GM23248 (cell line): ENCODE measurements at regions not wholly inside any gene's neighbourhood (a gene's known extent, or its start where the extent isn't known, plus 50 kb on each side); places are given as distances from the start of the nearest gene placed in this dataset.

ENCODE experiments used
- DNase-seq: peaks from one replicate; pipeline ENCODE4 v3.0.0-alpha.2; 2015
- H2AFZ ChIP-seq: fragments of 200-600 bp; sonication (generic); 2 replicates; pipeline ENCODE4 v1.6.1; 2016; ENCODE audit warnings: antibody characterized with exemption
- H3F3A ChIP-seq: fragments of 200-600 bp; sonication (generic); 2 replicates; pipeline ENCODE4 v1.6.1; 2016; ENCODE audit warnings: mild to moderate bottlenecking, antibody characterized with exemption, mixed run types; ENCODE audit not compliant: insufficient read depth
- H3K27ac ChIP-seq: fragments of 200-600 bp; sonication (generic); 2 replicates; pipeline ENCODE4 v1.5.1; 2016; ENCODE audit warnings: mild to moderate bottlenecking
- H3K27me3 ChIP-seq: fragments of 200-600 bp; sonication (generic); replicated peaks from 2 replicates; pipeline ENCODE4 v1.6.1; 2016; ENCODE audit warnings: mild to moderate bottlenecking; ENCODE audit not compliant: insufficient read depth
- H3K36me3 ChIP-seq: fragments of 200-600 bp; sonication (generic); 2 replicates; pipeline ENCODE4 v1.6.1; 2016; ENCODE audit warnings: low read depth, mild to moderate bottlenecking
- H3K4me1 ChIP-seq: fragments of 200-600 bp; sonication (generic); 2 replicates; pipeline ENCODE4 v1.6.1; 2016; ENCODE audit warnings: mild to moderate bottlenecking; ENCODE audit not compliant: insufficient read depth
- H3K4me2 ChIP-seq: fragments of 200-600 bp; sonication (generic); one replicate; pipeline ENCODE4 v1.6.1; 2016; ENCODE audit warnings: mild to moderate bottlenecking; ENCODE audit not compliant: unreplicated experiment
- H3K4me3 ChIP-seq: fragments of 200-600 bp; sonication (generic); 2 replicates; pipeline ENCODE4 v1.5.1; 2016; ENCODE audit warnings: mild to moderate bottlenecking
- H3K79me2 ChIP-seq: fragments of 200-600 bp; sonication (generic); 2 replicates; pipeline ENCODE4 v1.6.1; 2016; ENCODE audit warnings: mild to moderate bottlenecking; ENCODE audit not compliant: insufficient read depth
- H3K9ac ChIP-seq: fragments of 200-600 bp; sonication (generic); 2 replicates; pipeline ENCODE4 v1.6.1; 2016; ENCODE audit warnings: mild to moderate bottlenecking
- H3K9me2 ChIP-seq: fragments of 200-600 bp; sonication (generic); 2 replicates; pipeline ENCODE4 v1.6.1; 2016; ENCODE audit warnings: mixed run types, mild to moderate bottlenecking, moderate library complexity; ENCODE audit not compliant: insufficient read depth
- H3K9me3 ChIP-seq: fragments of 200-600 bp; sonication (generic); one replicate; pipeline ENCODE4 v1.6.1; 2017; ENCODE audit warnings: low read depth
- H4K20me1 ChIP-seq: fragments of 200-600 bp; sonication (generic); 2 replicates; pipeline ENCODE4 v1.6.0; 2016; ENCODE audit not compliant: insufficient read depth
- EZH2 ChIP-seq: fragments of 200-600 bp; sonication (generic); IDR thresholded peaks from 2 replicates; pipeline ENCODE4 v1.6.1; 2018; ENCODE audit warnings: antibody characterized with exemption, mild to moderate bottlenecking; ENCODE audit not compliant: insufficient read depth, poor library complexity, severe bottlenecking
- EZH2phosphoT487 ChIP-seq: fragments of 200-600 bp; sonication (generic); IDR thresholded peaks from 2 replicates; pipeline ENCODE4 v1.6.1; 2018; ENCODE audit warnings: antibody characterized with exemption, moderate library complexity, mild to moderate bottlenecking, low read depth; ENCODE audit not compliant: insufficient read depth
- WGBS, 2 experiments: methylation state at CpG; one replicate each; pipeline ENCODE4 v1.1.6; 2015 to 2017; ENCODE audit warnings: low lambda C conversion rate in 2 of 2, low coverage in 1 of 2; ENCODE audit errors: missing lambda C conversion rate in 2 of 2; 5-methylcytosine and 5-hydroxymethylcytosine counted together
- in situ Hi-C: fragments of 300-500 bp; cut with MboI; formaldehyde crosslinking; loops from 2 replicates; pipeline ENCODE4 v1.15.0; 2020

GRCh38 chr5:118195211-118195610 is 793.1 kb downstream of the DTWD2 start:
- no peak overlapping the region for H3K4me2 ChIP-seq
- H3K36me3 ChIP-seq, result no peaks in the 10 kb centered on the region
- no peaks in the 10 kb centered on the region for H3K9me3 ChIP-seq
- 8 to 10% methylated on average over 4 of the region's 4 CpGs for WGBS, 2 experiments
- DNase-seq, result no peak
- H3K9me2 ChIP-seq, result no peaks in the 10 kb centered on the region
- H3F3A ChIP-seq, result no peaks in the 10 kb centered on the region
- no peaks in the 10 kb centered on the region for H4K20me1 ChIP-seq
- no peak overlapping the region for H3K4me3 ChIP-seq
- no peak overlapping the region for H2AFZ ChIP-seq
- in situ Hi-C loops, result no loop called here
- no peaks in the 10 kb centered on the region for H3K4me1 ChIP-seq
- no peaks in the 10 kb centered on the region for H3K27me3 ChIP-seq
- H3K27ac ChIP-seq, result no peak overlapping the region
- no peak overlapping the region for H3K9ac ChIP-seq
- H3K79me2 ChIP-seq, result no peaks in the 10 kb centered on the region
- TF ChIP-seq EZH2 (no peak), EZH2phosphoT487 (no peak)

- no peak overlapping the region for H3K4me2 ChIP-seq
- H2AFZ ChIP-seq, result no peak overlapping the region
- H3F3A ChIP-seq, result no peaks in the 10 kb centered on the region
- no peak overlapping the region for H3K4me3 ChIP-seq
- no peaks in the 10 kb centered on the region for H3K36me3 ChIP-seq
- H3K27me3 ChIP-seq, result no peaks in the 10 kb centered on the region
- in situ Hi-C loops, result no loop called here
- no peak overlapping the region for H3K27ac ChIP-seq
- H3K4me1 ChIP-seq, result no peaks in the 10 kb centered on the region
- TF ChIP-seq EZH2 (no peak), EZH2phosphoT487 (no peak)
- WGBS, 2 experiments, result 20 to 28% methylated on average over 2 of the region's 2 CpGs
- no peaks in the 10 kb centered on the region for H3K9me2 ChIP-seq
- no peak for DNase-seq
- H3K9me3 ChIP-seq, result no peaks in the 10 kb centered on the region
- H3K79me2 ChIP-seq, result no peaks in the 10 kb centered on the region
- H4K20me1 ChIP-seq, result no peaks in the 10 kb centered on the region
- no peak overlapping the region for H3K9ac ChIP-seq
Observed at GRCh38 chr5:118193194-118193905, 795.0 kb downstream of the DTWD2 start.

- Histone ChIP-seq H3K4me3 (no peak overlapping the region), H3K79me2 (no peaks in the 10 kb centered on the region), H3F3A (no peaks in the 10 kb centered on the region), H3K27ac (no peak overlapping the region), H4K20me1 (no peaks in the 10 kb centered on the region), H3K27me3 (no peaks in the 10 kb centered on the region), H3K4me2 (no peak overlapping the region), H3K36me3 (no peaks in the 10 kb centered on the region), H3K4me1 (no peaks in the 10 kb centered on the region), H3K9me2 (no peaks in the 10 kb centered on the region), H3K9me3 (no peaks in the 10 kb centered on the region), H3K9ac (no peak overlapping the region), H2AFZ (no peak overlapping the region)
- DNase-seq, result no peak
- in situ Hi-C loops, result no loop called here
- WGBS, 2 experiments, result 32 to 41% methylated on average over 3 of the region's 3 CpGs
- no peak for TF ChIP-seq EZH2phosphoT487
- no peak for TF ChIP-seq EZH2
Observed at GRCh38 chr5:118185018-118185417, 803.3 kb downstream of the DTWD2 start.

- no peak for TF ChIP-seq EZH2phosphoT487
- TF ChIP-seq EZH2, result no peak
- Histone ChIP-seq H3K27ac (no peak overlapping the region), H3K9me2 (no peaks in the 10 kb centered on the region), H3K9ac (no peak overlapping the region), H3K27me3 (no peaks in the 10 kb centered on the region), H3K4me1 (no peaks in the 10 kb centered on the region), H3K36me3 (no peaks in the 10 kb centered on the region), H4K20me1 (no peaks in the 10 kb centered on the region), H3K4me3 (no peak overlapping the region), H3F3A (no peaks in the 10 kb centered on the region), H3K79me2 (no peaks in the 10 kb centered on the region), H3K9me3 (no peaks in the 10 kb centered on the region), H2AFZ (no peak overlapping the region), H3K4me2 (no peak overlapping the region)
- in situ Hi-C loops, result no loop called here
- no peak for DNase-seq
Observed at GRCh38 chr5:118176146-118176545, 812.2 kb downstream of the DTWD2 start.

- Histone ChIP-seq H3F3A (no peaks in the 10 kb centered on the region), H3K36me3 (no peaks in the 10 kb centered on the region), H3K4me1 (no peaks in the 10 kb centered on the region), H3K4me3 (no peak overlapping the region), H4K20me1 (no peaks in the 10 kb centered on the region), H3K27me3 (no peaks in the 10 kb centered on the region), H3K9ac (no peak overlapping the region), H3K4me2 (no peak overlapping the region), H3K9me3 (no peaks in the 10 kb centered on the region), H3K9me2 (no peaks in the 10 kb centered on the region), H2AFZ (no peak overlapping the region), H3K79me2 (no peaks in the 10 kb centered on the region), H3K27ac (no peak overlapping the region)
- DNase-seq, result no peak
- TF ChIP-seq EZH2, result no peak
- no peak for TF ChIP-seq EZH2phosphoT487
- WGBS, 2 experiments, result 58 to 63% methylated on average over 3 of the region's 3 CpGs
- in situ Hi-C loops, result no loop called here
Observed at GRCh38 chr5:118174671-118175070, 813.7 kb downstream of the DTWD2 start.
